Fibroblast of villous mesenchyme (primary cell): ENCODE measurements at regions not wholly inside any gene's neighbourhood (a gene's known extent, or its start where the extent isn't known, plus 50 kb on each side); places are given as distances from the start of the nearest gene placed in this dataset.

Experiments
- DNase-seq: peaks from one replicate; pipeline ENCODE4 v3.0.0-alpha.2; 2010; ENCODE audit warnings: low read depth
- H3K4me3 ChIP-seq: 2 replicates; pipeline ENCODE4 v1.5.1; 2011; ENCODE audit warnings: low read depth, mild to moderate bottlenecking, low read length
- CTCF ChIP-seq: IDR thresholded peaks from 2 replicates; pipeline ENCODE4 v1.5.1; 2012; ENCODE audit warnings: low read depth, mild to moderate bottlenecking, low read length; ENCODE audit not compliant: insufficient read depth

GRCh38 chr13:83274679-83275078 lies 607.6 kb downstream of the SLITRK1 start:
- H3K4me3 ChIP-seq: no peak overlapping the region
- no peak for TF ChIP-seq CTCF
- DNase-seq: no peak

DNA sequence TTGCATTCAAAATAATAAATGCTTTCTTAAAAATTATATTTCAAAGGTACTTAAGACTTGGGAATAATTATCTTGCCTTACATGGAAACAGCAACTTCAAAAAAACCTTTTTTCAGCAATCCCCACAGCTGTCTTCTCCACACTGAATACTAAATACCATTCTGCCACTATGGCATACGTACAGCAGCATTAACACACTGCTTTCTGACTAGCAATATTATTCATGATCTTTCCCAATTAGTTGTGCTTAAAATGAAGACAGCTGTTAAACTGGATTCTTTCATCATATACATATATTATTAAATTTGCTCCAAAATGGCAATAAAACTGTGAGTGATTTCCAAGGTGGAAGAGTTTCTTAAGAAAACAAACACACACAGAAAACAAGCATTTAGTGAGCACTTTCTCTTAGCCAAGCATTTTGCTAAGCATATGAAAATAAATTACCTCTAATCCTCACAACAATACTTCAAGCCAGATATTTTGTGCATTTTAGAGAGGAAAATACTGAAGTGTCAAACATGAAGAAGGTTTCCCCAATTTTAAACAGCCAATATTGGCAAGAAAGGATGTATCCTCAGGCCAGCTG lies 609.5 kb downstream of the SLITRK1 start:
- no peak for TF ChIP-seq CTCF
- no peak for DNase-seq
- H3K4me3 ChIP-seq: no peak overlapping the region

DNA sequence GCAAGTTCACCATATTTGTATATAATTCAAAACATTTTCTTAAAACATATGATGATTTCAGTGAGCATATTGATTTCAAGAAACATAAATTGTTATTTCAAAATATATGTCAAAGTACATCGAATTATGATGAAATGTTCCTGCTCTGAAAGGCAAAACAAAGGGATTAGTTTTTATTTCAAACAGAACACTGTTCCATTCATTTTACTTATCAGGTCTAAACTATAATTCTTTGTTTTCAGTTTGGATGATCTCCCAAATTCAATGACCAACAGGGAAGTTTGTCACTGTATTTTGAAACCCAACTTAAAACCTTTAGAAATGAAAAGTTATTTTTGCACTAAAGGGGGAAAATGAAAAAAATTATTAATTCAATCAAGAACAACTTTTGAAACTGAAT lies 610.2 kb downstream of the SLITRK1 start:
- no peak for TF ChIP-seq CTCF
- no peak overlapping the region for H3K4me3 ChIP-seq
- no peak for DNase-seq

DNA sequence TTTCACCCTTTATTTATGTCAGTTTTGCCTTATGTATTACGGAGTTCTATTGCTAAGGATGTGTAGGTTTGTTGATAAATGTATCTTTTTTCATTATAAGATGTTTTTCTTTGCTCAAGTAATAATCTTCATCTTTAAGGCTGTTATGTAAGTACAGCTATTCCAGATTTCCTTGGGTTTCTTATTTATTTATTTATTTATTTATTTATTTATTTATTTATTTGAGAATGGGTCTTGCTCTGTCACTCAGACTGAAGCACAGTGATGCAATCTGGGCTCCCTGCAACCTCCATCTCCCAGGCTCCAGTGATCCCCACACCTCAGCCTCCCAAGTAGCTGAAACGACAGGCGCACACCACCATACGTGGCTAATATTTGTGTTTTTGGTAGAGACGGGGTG lies 617.0 kb downstream of the SLITRK1 start:
- no peak for DNase-seq
- H3K4me3 ChIP-seq: no peak overlapping the region
- TF ChIP-seq CTCF: no peak

- no peak for TF ChIP-seq CTCF
- no peak overlapping the region for H3K4me3 ChIP-seq
Observed at GRCh38 chr13:83248751-83249150, 633.5 kb downstream of the SLITRK1 start.

DNA sequence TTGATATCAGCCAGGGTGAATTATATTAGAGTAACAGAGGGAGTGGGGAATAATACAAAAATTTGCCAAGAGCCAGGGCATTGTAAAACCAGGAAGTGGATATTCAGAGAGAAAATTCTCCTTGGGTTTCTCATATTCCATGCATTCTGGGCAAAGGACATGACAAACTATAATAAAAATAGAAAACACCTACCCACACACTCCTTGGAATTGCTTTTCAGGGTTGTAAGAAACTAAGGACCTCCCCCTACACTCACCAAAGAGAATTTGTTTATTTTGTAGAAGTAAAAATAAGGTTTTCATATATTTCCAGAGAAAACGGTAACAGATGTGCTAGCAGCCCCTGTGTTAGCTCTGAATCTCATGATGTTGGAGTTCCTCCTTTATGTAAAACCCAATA lies 649.6 kb downstream of the SLITRK1 start:
- TF ChIP-seq CTCF: no peak
- H3K4me3 ChIP-seq: no peak overlapping the region
- DNase-seq: no peak

More at GRCh38 chr13:83248751-83249150, 633.5 kb downstream of the SLITRK1 start:
- DNase-seq: no peak
